ENCODE measurements at regions not wholly inside any gene's neighbourhood (a gene's known extent, or its start where the extent isn't known, plus 50 kb on each side); places are given as distances from the start of the nearest gene placed in this dataset.
A peak's percentile ranks its signal among the peaks of the same experiment; 100 is the strongest.

- in situ Hi-C loops (cut with MboI; ENCODE audit: low pct_unique_long_range_greater_than_20kb in 2 of 9, low sequenced_read_pairs in 9 of 9, unreplicated experiment in 9 of 9): no loop called here
- ATAC-seq (replicated peaks in 6 of 8): peak in 5 of 8 experiments; percentile 74 to 95 (median 93)
- WGBS, 10 experiments: 0 to 80% (median 23%) methylated on average over 1 to 6 of the region's 8 CpGs; no CpG with 5 or more reads in 5 of the 10 experiments
- H3K4me3 ChIP-seq: no peak overlapping the region
- peaks cover 19 to 24% of the 10 kb centered on the region in 2 donors for H3K4me1 ChIP-seq (replicated peaks in 1 of 2)
- peak overlapping the region in 1 of 2 donors; percentile 62 for H3K27ac ChIP-seq
These were observed 125.9 kb downstream of the ZNF664 start for GRCh38 chr12:124098887-124099286.

- H3K4me1 ChIP-seq (replicated peaks in 1 of 2): peaks cover 19 to 24% of the 10 kb centered on the region in 2 donors
- in situ Hi-C loops (cut with MboI; ENCODE audit: low pct_unique_long_range_greater_than_20kb in 2 of 9, low sequenced_read_pairs in 9 of 9, unreplicated experiment in 9 of 9): no loop called here
- no peak for ATAC-seq (replicated peaks in 6 of 8)
- H3K27ac ChIP-seq: no peak overlapping the region
- 100% methylated on average over 1 of the region's 16 CpGs; no CpG with 5 or more reads in 8 of the 10 experiments for WGBS, 10 experiments
- H3K4me3 ChIP-seq: no peak overlapping the region
These were observed 126.6 kb downstream of the ZNF664 start for GRCh38 chr12:124099661-124100060.

GRCh38 chr12:124100572-124101178 lies 127.7 kb downstream of the ZNF664 start:
- no peak for ATAC-seq (replicated peaks in 6 of 8)
- H3K27ac ChIP-seq: no peak overlapping the region
- 60 to 97% (median 85%) methylated on average over 2 to 23 of the region's 26 CpGs for WGBS, 10 experiments
- H3K4me1 ChIP-seq (replicated peaks in 1 of 2): peaks cover 19 to 24% of the 10 kb centered on the region in 2 donors
- in situ Hi-C loops (cut with MboI; ENCODE audit: low pct_unique_long_range_greater_than_20kb in 2 of 9, low sequenced_read_pairs in 9 of 9, unreplicated experiment in 9 of 9): no loop called here
- no peak overlapping the region for H3K4me3 ChIP-seq

- ATAC-seq (replicated peaks in 6 of 8): no peak
- H3K4me1 ChIP-seq (replicated peaks in 1 of 2): no peaks in the 10 kb centered on the region
- H3K27ac ChIP-seq: no peak overlapping the region
- H3K4me3 ChIP-seq: no peak overlapping the region
- in situ Hi-C loops (cut with MboI; ENCODE audit: low pct_unique_long_range_greater_than_20kb in 2 of 9, low sequenced_read_pairs in 9 of 9, unreplicated experiment in 9 of 9): no loop called here
- WGBS, 10 experiments: 60 to 100% (median 89%) methylated on average over 1 to 12 of the region's 14 CpGs; no CpG with 5 or more reads in 1 of the 10 experiments
These were observed 132.5 kb downstream of the ZNF664 start for GRCh38 chr12:124105546-124105945.

GRCh38 chr12:124107351-124107750 lies 134.3 kb downstream of the ZNF664 start:
- 0 to 100% (median 87%) methylated on average over 1 to 3 of the region's 4 CpGs; no CpG with 5 or more reads in 7 of the 10 experiments for WGBS, 10 experiments
- ATAC-seq (replicated peaks in 6 of 8): peak in 7 of 8 experiments; percentile 41 to 82 (median 77)
- Histone ChIP-seq H3K27ac (no peak overlapping the region), H3K4me1 (replicated peaks in 1 of 2) (peaks cover 0 to 3% of the 10 kb centered on the region in 2 donors), H3K4me3 (no peak overlapping the region)
- in situ Hi-C loops (cut with MboI; ENCODE audit: low pct_unique_long_range_greater_than_20kb in 2 of 9, low sequenced_read_pairs in 9 of 9, unreplicated experiment in 9 of 9): no loop called here

- Histone ChIP-seq H3K27ac (no peak overlapping the region), H3K4me1 (replicated peaks in 1 of 2) (peaks cover 0 to 3% of the 10 kb centered on the region in 2 donors), H3K4me3 (no peak overlapping the region)
- ATAC-seq (replicated peaks in 6 of 8): peak in 3 of 8 experiments; percentile 23 to 50 (median 36)
- in situ Hi-C loops (cut with MboI; ENCODE audit: low pct_unique_long_range_greater_than_20kb in 2 of 9, low sequenced_read_pairs in 9 of 9, unreplicated experiment in 9 of 9): no loop called here
- 14 to 93% (median 55%) methylated on average over 1 to 3 of the region's 3 CpGs; no CpG with 5 or more reads in 2 of the 10 experiments for WGBS, 10 experiments
These were observed 136.7 kb downstream of the ZNF664 start for GRCh38 chr12:124109760-124110159.

- Histone ChIP-seq H3K4me3 (no peak overlapping the region), H3K27ac (no peak overlapping the region), H3K4me1 (replicated peaks in 1 of 2) (peaks cover 0 to 4% of the 10 kb centered on the region in 2 donors)
- in situ Hi-C loops (cut with MboI; ENCODE audit: low pct_unique_long_range_greater_than_20kb in 2 of 9, low sequenced_read_pairs in 9 of 9, unreplicated experiment in 9 of 9): no loop called here
- 44 to 100% (median 80%) methylated on average over 1 to 2 of the region's 2 CpGs; no CpG with 5 or more reads in 2 of the 10 experiments for WGBS, 10 experiments
- no peak for ATAC-seq (replicated peaks in 6 of 8)
These were observed 137.4 kb downstream of the ZNF664 start for GRCh38 chr12:124110372-124110883.

- no peak for ATAC-seq (replicated peaks in 6 of 8)
- Histone ChIP-seq H3K27ac (no peak overlapping the region), H3K4me1 (replicated peaks in 1 of 2) (peaks cover 0 to 5% of the 10 kb centered on the region in 2 donors), H3K4me3 (no peak overlapping the region)
- in situ Hi-C loops (cut with MboI; ENCODE audit: low pct_unique_long_range_greater_than_20kb in 2 of 9, low sequenced_read_pairs in 9 of 9, unreplicated experiment in 9 of 9): no loop called here
- WGBS, 10 experiments: 12 to 96% (median 60%) methylated on average over 3 to 5 of the region's 5 CpGs; no CpG with 5 or more reads in 2 of the 10 experiments
These were observed 138.0 kb downstream of the ZNF664 start for GRCh38 chr12:124111006-124111405.

- ATAC-seq (replicated peaks in 6 of 8): no peak
- H3K4me1 ChIP-seq (replicated peaks in 1 of 2): peaks cover 0 to 13% of the 10 kb centered on the region in 2 donors
- WGBS, 10 experiments: 37 to 100% (median 83%) methylated on average over 1 to 2 of the region's 2 CpGs; no CpG with 5 or more reads in 3 of the 10 experiments
- no peak overlapping the region for H3K27ac ChIP-seq
- in situ Hi-C loops (cut with MboI; ENCODE audit: low pct_unique_long_range_greater_than_20kb in 2 of 9, low sequenced_read_pairs in 9 of 9, unreplicated experiment in 9 of 9): no loop called here
- no peak overlapping the region for H3K4me3 ChIP-seq
These were observed 141.3 kb downstream of the ZNF664 start for GRCh38 chr12:124114316-124114715.

GRCh38 chr12:124115496-124115895 lies 142.5 kb downstream of the ZNF664 start:
- in situ Hi-C loops (cut with MboI; ENCODE audit: low pct_unique_long_range_greater_than_20kb in 2 of 9, low sequenced_read_pairs in 9 of 9, unreplicated experiment in 9 of 9): no loop called here
- H3K27ac ChIP-seq: no peak overlapping the region
- WGBS, 10 experiments: 40 to 100% (median 86%) methylated on average over 1 to 11 of the region's 11 CpGs; no CpG with 5 or more reads in 3 of the 10 experiments
- H3K4me1 ChIP-seq (replicated peaks in 1 of 2): peaks cover 0 to 16% of the 10 kb centered on the region in 2 donors
- ATAC-seq (replicated peaks in 6 of 8): no peak
- no peak overlapping the region for H3K4me3 ChIP-seq

- no peak overlapping the region for H3K27ac ChIP-seq
- peaks cover 0 to 16% of the 10 kb centered on the region in 2 donors for H3K4me1 ChIP-seq (replicated peaks in 1 of 2)
- 57 to 100% (median 92%) methylated on average over 1 to 9 of the region's 16 CpGs; no CpG with 5 or more reads in 3 of the 10 experiments for WGBS, 10 experiments
- no peak overlapping the region for H3K4me3 ChIP-seq
- ATAC-seq (replicated peaks in 6 of 8): no peak
- in situ Hi-C loops (cut with MboI; ENCODE audit: low pct_unique_long_range_greater_than_20kb in 2 of 9, low sequenced_read_pairs in 9 of 9, unreplicated experiment in 9 of 9): no loop called here
These were observed 143.1 kb downstream of the ZNF664 start for GRCh38 chr12:124115976-124116690.

GRCh38 chr12:124120739-124121138 lies 147.7 kb downstream of the ZNF664 start:
- H3K4me3 ChIP-seq: no peak overlapping the region
- 0 to 95% (median 71%) methylated on average over 1 to 6 of the region's 6 CpGs; no CpG with 5 or more reads in 2 of the 10 experiments for WGBS, 10 experiments
- peaks cover 20 to 35% of the 10 kb centered on the region in 2 donors for H3K4me1 ChIP-seq (replicated peaks in 1 of 2)
- no peak overlapping the region for H3K27ac ChIP-seq
- ATAC-seq (replicated peaks in 6 of 8): no peak
- in situ Hi-C loops (cut with MboI; ENCODE audit: low pct_unique_long_range_greater_than_20kb in 2 of 9, low sequenced_read_pairs in 9 of 9, unreplicated experiment in 9 of 9): no loop called here

GRCh38 chr12:124122722-124123121 lies 149.7 kb downstream of the ZNF664 start:
- Histone ChIP-seq H3K4me1 (replicated peaks in 1 of 2) (peaks cover 30 to 41% of the 10 kb centered on the region in 2 donors), H3K27ac (no peak overlapping the region), H3K4me3 (no peak overlapping the region)
- in situ Hi-C loops (cut with MboI; ENCODE audit: low pct_unique_long_range_greater_than_20kb in 2 of 9, low sequenced_read_pairs in 9 of 9, unreplicated experiment in 9 of 9): no loop called here
- WGBS, 10 experiments: 57 to 100% (median 85%) methylated on average over 1 to 9 of the region's 9 CpGs
- no peak for ATAC-seq (replicated peaks in 6 of 8)

Data from motor neuron (in vitro differentiated cells).